ENCODE measurements at regions not wholly inside any gene's neighbourhood (a gene's known extent, or its start where the extent isn't known, plus 50 kb on each side); places are given as distances from the start of the nearest gene placed in this dataset.
"Not testable (repeated sequence)": the region's sequence is repeated elsewhere in the genome, so short reads cannot be mapped to it uniquely, and the experiment has no call there.

GRCh38 chr11:67940440-67940839, 63.5 kb downstream of the UNC93B1 start:
- DNase-seq (ENCODE audit: extremely low spot score); CTCF ChIA-PET; POLR2A ChIA-PET: not testable (repeated sequence)

GRCh38 chr11:67938964-67939363, 64.9 kb downstream of the UNC93B1 start:
- DNase-seq (ENCODE audit: extremely low spot score); CTCF ChIA-PET; POLR2A ChIA-PET: not testable (repeated sequence)
- TF ChIP-seq ZNF384 (IDR thresholded peaks at IDR 0.05) = peak; percentile 71; the same call in 1 of the 2 replicates

GRCh38 chr11:67938371-67938770, 65.5 kb downstream of the UNC93B1 start:
- POLR2A ChIA-PET; DNase-seq (ENCODE audit: extremely low spot score); CTCF ChIA-PET: not testable (repeated sequence)

- CTCF ChIA-PET; DNase-seq (ENCODE audit: extremely low spot score); POLR2A ChIA-PET: not testable (repeated sequence)
These were observed 80.3 kb downstream of the UNC93B1 start for GRCh38 chr11:67923565-67923964.

GRCh38 chr11:67920546-67920945, 83.4 kb downstream of the UNC93B1 start:
- POLR2A ChIA-PET; DNase-seq (ENCODE audit: extremely low spot score); CTCF ChIA-PET: not testable (repeated sequence)

GRCh38 chr11:67912184-67912583, 91.7 kb downstream of the UNC93B1 start:
- DNase-seq (ENCODE audit: extremely low spot score); POLR2A ChIA-PET; CTCF ChIA-PET: not testable (repeated sequence)

GRCh38 chr11:67911211-67911610, 92.7 kb downstream of the UNC93B1 start:
- CTCF ChIA-PET; POLR2A ChIA-PET; DNase-seq (ENCODE audit: extremely low spot score): not testable (repeated sequence)

GRCh38 chr11:67910803-67911202, 93.1 kb downstream of the UNC93B1 start:
- CTCF ChIA-PET; DNase-seq (ENCODE audit: extremely low spot score); POLR2A ChIA-PET: not testable (repeated sequence)

- DNase-seq (ENCODE audit: extremely low spot score); CTCF ChIA-PET; POLR2A ChIA-PET: not testable (repeated sequence)
These were observed 96.9 kb downstream of the UNC93B1 start for GRCh38 chr11:67906969-67907368.

- POLR2A ChIA-PET; CTCF ChIA-PET; DNase-seq (ENCODE audit: extremely low spot score): not testable (repeated sequence)
These were observed 104.4 kb downstream of the UNC93B1 start for GRCh38 chr11:67899462-67899861.

GRCh38 chr11:67893487-67893886, 110.4 kb downstream of the UNC93B1 start:
- DNase-seq (ENCODE audit: extremely low spot score); POLR2A ChIA-PET; CTCF ChIA-PET: not testable (repeated sequence)

- CTCF ChIA-PET; DNase-seq (ENCODE audit: extremely low spot score); POLR2A ChIA-PET: not testable (repeated sequence)
These were observed 114.3 kb downstream of the UNC93B1 start for GRCh38 chr11:67889646-67890045.

- POLR2A ChIA-PET; CTCF ChIA-PET; DNase-seq (ENCODE audit: extremely low spot score): not testable (repeated sequence)
These were observed 115.8 kb downstream of the UNC93B1 start for GRCh38 chr11:67888056-67888455.

- POLR2A ChIA-PET; DNase-seq (ENCODE audit: extremely low spot score); CTCF ChIA-PET: not testable (repeated sequence)
These were observed 117.2 kb downstream of the UNC93B1 start for GRCh38 chr11:67886672-67887071.

- POLR2A ChIA-PET; CTCF ChIA-PET; DNase-seq (ENCODE audit: extremely low spot score): not testable (repeated sequence)
These were observed 117.7 kb downstream of the UNC93B1 start for GRCh38 chr11:67886207-67886606.

GRCh38 chr11:67885574-67885973, 118.3 kb downstream of the UNC93B1 start:
- CTCF ChIA-PET; DNase-seq (ENCODE audit: extremely low spot score): not testable (repeated sequence)

GRCh38 chr11:67884761-67885558, 118.9 kb downstream of the UNC93B1 start:
- CTCF ChIA-PET = not testable (repeated sequence)

More at GRCh38 chr11:67885574-67885973, 118.3 kb downstream of the UNC93B1 start:
- POLR2A ChIA-PET = not testable (repeated sequence)

GRCh38 chr11:67884073-67884757, 119.7 kb downstream of the UNC93B1 start:
- DNase-seq (ENCODE audit: extremely low spot score); POLR2A ChIA-PET; CTCF ChIA-PET: not testable (repeated sequence)

More at GRCh38 chr11:67884761-67885558, 118.9 kb downstream of the UNC93B1 start:
- DNase-seq (ENCODE audit: extremely low spot score); POLR2A ChIA-PET: not testable (repeated sequence)

- DNase-seq (ENCODE audit: extremely low spot score); CTCF ChIA-PET; POLR2A ChIA-PET: not testable (repeated sequence)
These were observed 121.6 kb downstream of the UNC93B1 start for GRCh38 chr11:67882304-67882703.

- CTCF ChIA-PET; DNase-seq (ENCODE audit: extremely low spot score); POLR2A ChIA-PET: not testable (repeated sequence)
These were observed 122.1 kb downstream of the UNC93B1 start for GRCh38 chr11:67881836-67882235.

Data from HEK293T (cell line).